ENCODE measurements at regions not wholly inside any gene's neighbourhood (a gene's known extent, or its start where the extent isn't known, plus 50 kb on each side); places are given as distances from the start of the nearest gene placed in this dataset.

- TF ChIP-seq TAF1 (IDR thresholded peaks at IDR 0.05; ENCODE audit: low read depth, low read length): no peak
- TF ChIP-seq POLR2A (IDR thresholded peaks at IDR 0.05; ENCODE audit: low read depth, low read length): no peak
- TF ChIP-seq POLR2AphosphoS5 (IDR thresholded peaks at IDR 0.05; ENCODE audit: low read depth, low read length): no peak
- TF ChIP-seq SPI1 (IDR thresholded peaks at IDR 0.05; ENCODE audit: low read depth, low read length): no peak
These were observed 82.8 kb downstream of the INHBB start for GRCh38 chr2:120428748-120429147.

Measured in GM12891 (cell line).